GM23338 (cell line): ENCODE measurements at regions not wholly inside any gene's neighbourhood (a gene's known extent, or its start where the extent isn't known, plus 50 kb on each side); places are given as distances from the start of the nearest gene placed in this dataset.

Experiments
- ATAC-seq: fragments of 200-7000 bp; cut with Tn5 transposase; 3 replicates; pipeline ENCODE4 v1.9.1; 2020
- DNase-seq: peaks from one replicate; pipeline ENCODE4 v3.0.0-alpha.2; 2015; ENCODE audit warnings: low spot score
- H2AFZ ChIP-seq: fragments of 200-600 bp; sonication (generic); 2 replicates; pipeline ENCODE4 v1.8.0; 2016; ENCODE audit warnings: antibody characterized with exemption, mild to moderate bottlenecking, moderate library complexity
- H3F3A ChIP-seq: fragments of 200-600 bp; sonication (generic); replicated peaks from 2 replicates; pipeline ENCODE4 v1.8.0; 2017; ENCODE audit warnings: antibody characterized with exemption, mixed run types, low read depth
- H3K27ac ChIP-seq: fragments of 200-600 bp; sonication (generic); 2 replicates; pipeline ENCODE4 v1.6.1; 2016; ENCODE audit warnings: low read depth
- H3K27me3 ChIP-seq: fragments of 200-600 bp; sonication (generic); 2 replicates; pipeline ENCODE4 v1.8.0; 2016; ENCODE audit warnings: mild to moderate bottlenecking, mixed run types, moderate library complexity; ENCODE audit not compliant: insufficient read depth
- H3K36me3 ChIP-seq: fragments of 200-600 bp; sonication (generic); 2 replicates; pipeline ENCODE4 v1.8.0; 2016; ENCODE audit warnings: mild to moderate bottlenecking; ENCODE audit not compliant: insufficient read depth
- H3K4me1 ChIP-seq: fragments of 200-600 bp; sonication (generic); 2 replicates; pipeline ENCODE4 v1.8.0; 2016; ENCODE audit warnings: mild to moderate bottlenecking, moderate library complexity; ENCODE audit not compliant: insufficient read depth
- H3K4me2 ChIP-seq: fragments of 200-600 bp; sonication (generic); 2 replicates; pipeline ENCODE4 v1.7.1; 2017; ENCODE audit warnings: mixed run types
- H3K4me3 ChIP-seq: fragments of 200-600 bp; sonication (generic); 2 replicates; pipeline ENCODE4 v1.6.1; 2016; ENCODE audit warnings: mixed run types
- H3K79me2 ChIP-seq: fragments of 200-600 bp; sonication (generic); replicated peaks from 2 replicates; pipeline ENCODE4 v1.8.0; 2017; ENCODE audit warnings: mild to moderate bottlenecking; ENCODE audit not compliant: insufficient read depth
- H3K9me2 ChIP-seq: fragments of 200-600 bp; sonication (generic); 2 replicates; pipeline ENCODE4 v1.8.0; 2017; ENCODE audit not compliant: insufficient read depth
- H4K20me1 ChIP-seq: fragments of 200-600 bp; sonication (generic); replicated peaks from 2 replicates; pipeline ENCODE4 v1.8.0; 2017; ENCODE audit warnings: mild to moderate bottlenecking; ENCODE audit not compliant: insufficient read depth
- H3K27ac Mint-ChIP-seq: 2 replicates; pipeline ENCODE4 v1.8.0; 2020; ENCODE audit warnings: inconsistent platforms, mild to moderate bottlenecking, moderate library complexity, mixed read lengths
- H3K27me3 Mint-ChIP-seq: 3 replicates; pipeline ENCODE4 v1.8.0; 2022; ENCODE audit warnings: low read depth, mild to moderate bottlenecking, moderate library complexity, mixed read lengths, inconsistent platforms; ENCODE audit not compliant: insufficient read depth, poor library complexity
- H3K36me3 Mint-ChIP-seq: 3 replicates; pipeline ENCODE4 v1.8.0; 2021; ENCODE audit warnings: low read depth, mild to moderate bottlenecking, inconsistent platforms, moderate library complexity, mixed read lengths
- H3K4me1 Mint-ChIP-seq: 3 replicates; pipeline ENCODE4 v1.8.0; 2020; ENCODE audit warnings: mild to moderate bottlenecking, inconsistent platforms, mixed read lengths
- H3K4me3 Mint-ChIP-seq: 3 replicates; pipeline ENCODE4 v1.8.0; 2021; ENCODE audit warnings: moderate library complexity, mild to moderate bottlenecking, inconsistent platforms, mixed read lengths
- H3K9me3 Mint-ChIP-seq: 3 replicates; pipeline ENCODE4 v1.8.0; 2020; ENCODE audit warnings: moderate library complexity, mild to moderate bottlenecking, inconsistent platforms, mixed read lengths
- CREB1 ChIP-seq: fragments of 250-450 bp; sonication (Bioruptor Pico); IDR thresholded peaks from 2 replicates; pipeline ENCODE4 v1.5.0; 2020; ENCODE audit warnings: low read depth, mild to moderate bottlenecking, moderate library complexity
- EZH2 ChIP-seq: fragments of 200-600 bp; sonication (generic); IDR thresholded peaks from one replicate; pipeline ENCODE4 v1.8.0; 2017; ENCODE audit warnings: antibody characterized with exemption, mild to moderate bottlenecking, low read depth; ENCODE audit not compliant: unreplicated experiment
- EZH2phosphoT487 ChIP-seq: fragments of 200-600 bp; sonication (generic); IDR thresholded peaks from one replicate; pipeline ENCODE4 v1.8.1; 2018; ENCODE audit warnings: antibody characterized with exemption; ENCODE audit not compliant: unreplicated experiment
- JUNB ChIP-seq: IDR thresholded peaks from one replicate; pipeline ENCODE4 v1.6.1; 2016; ENCODE audit warnings: antibody characterized with exemption; ENCODE audit not compliant: unreplicated experiment
- NANOG ChIP-seq: IDR thresholded peaks from 2 replicates; pipeline ENCODE4 v1.6.1; 2016; ENCODE audit warnings: antibody characterized with exemption, borderline replicate concordance
- POLR2AphosphoS5 ChIP-seq: IDR thresholded peaks from 2 replicates; pipeline ENCODE4 v1.6.1; 2016; ENCODE audit warnings: antibody characterized with exemption, low read depth
- STAT1 ChIP-seq: IDR thresholded peaks from one replicate; pipeline ENCODE4 v1.6.1; 2016; ENCODE audit warnings: antibody characterized with exemption; ENCODE audit not compliant: unreplicated experiment
- ZNF114 ChIP-seq: fragments of 250-450 bp; sonication (Bioruptor Pico); IDR thresholded peaks from 2 replicates; pipeline ENCODE4 v1.5.0; 2020; ENCODE audit warnings: mild to moderate bottlenecking, moderate library complexity
- ZNF331 ChIP-seq: fragments of 250-450 bp; sonication (Bioruptor Pico); IDR thresholded peaks from 2 replicates; pipeline ENCODE4 v1.5.0; 2020; ENCODE audit warnings: low read depth, mild to moderate bottlenecking, moderate library complexity
- TF ChIP-seq, protein P1 (sequence below), 2 experiments: fragments of 200-600 bp in 1 of 2; sonication (generic) in 1 of 2; conservative IDR thresholded peaks; 2 replicates each; pipeline versions ENCODE4 v1.5.1 to v1.6.1; 2016 to 2017; ENCODE audit warnings: antibody characterized with exemption in 2 of 2, low read depth in 2 of 2, mild to moderate bottlenecking in 2 of 2, moderate library complexity in 1 of 2
- TF ChIP-seq, protein P2 (sequence below): fragments of 250-450 bp; sonication (Bioruptor Pico); IDR thresholded peaks from 2 replicates; pipeline ENCODE4 v1.5.0; 2020; ENCODE audit warnings: mild to moderate bottlenecking, moderate library complexity
- TF ChIP-seq, protein P3 (sequence below): IDR thresholded peaks from one replicate; pipeline ENCODE4 v1.6.1; 2018; ENCODE audit warnings: antibody characterized with exemption; ENCODE audit not compliant: unreplicated experiment
- TF ChIP-seq, protein P4 (sequence below): IDR thresholded peaks from 2 replicates; pipeline ENCODE4 v1.6.1; 2016; ENCODE audit warnings: antibody characterized with exemption

DNA sequence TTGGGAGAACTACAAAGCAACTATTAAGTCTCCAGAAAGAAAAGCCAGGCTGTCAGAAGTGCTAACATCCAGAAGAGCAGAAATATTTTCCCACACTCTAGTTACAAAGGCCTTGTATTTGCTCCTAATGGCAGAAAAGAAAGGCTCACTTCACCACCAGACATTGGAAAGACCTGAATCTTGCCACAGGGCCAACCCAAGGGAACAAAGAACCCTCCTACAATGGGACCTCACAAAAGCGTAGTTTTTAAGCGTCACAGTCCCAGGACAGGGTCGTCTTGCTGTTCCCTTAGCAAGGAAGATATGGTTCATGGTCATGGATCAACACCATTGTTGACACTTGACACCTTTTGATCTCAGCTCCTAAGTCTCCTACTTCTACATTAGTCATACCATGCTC, 119.1 kb downstream of the RPS29 start:
- Histone ChIP-seq H3K27me3 (no peaks in the 10 kb centered on the region), H4K20me1 (no peaks in the 10 kb centered on the region), H3K4me1 (peaks cover 19% of the 10 kb centered on the region), H2AFZ (0 out of 2 replicates have a peak overlapping the region, but pooled peaks have one; percentile 48), H3F3A (no peaks in the 10 kb centered on the region), H3K9me2 (no peaks in the 10 kb centered on the region), H3K36me3 (no peaks in the 10 kb centered on the region), H3K4me3 (no peak overlapping the region), H3K79me2 (no peaks in the 10 kb centered on the region), H3K4me2 (no peak overlapping the region), H3K27ac (no peak overlapping the region)
- H3K9me3 Mint-ChIP-seq = peaks cover 8% of the 10 kb centered on the region; the same call in 2 of the 3 replicates
- TF ChIP-seq ZNF331 (CRISPR knock-in tag) (no peak), POLR2AphosphoS5 (no peak), EZH2phosphoT487 (no peak), ZNF114 (CRISPR knock-in tag) (no peak), STAT1 (no peak), CREB1 (CRISPR knock-in tag) (no peak), NANOG (no peak), JUNB (no peak), EZH2 (no peak)
- TF ChIP-seq, protein P1, sequence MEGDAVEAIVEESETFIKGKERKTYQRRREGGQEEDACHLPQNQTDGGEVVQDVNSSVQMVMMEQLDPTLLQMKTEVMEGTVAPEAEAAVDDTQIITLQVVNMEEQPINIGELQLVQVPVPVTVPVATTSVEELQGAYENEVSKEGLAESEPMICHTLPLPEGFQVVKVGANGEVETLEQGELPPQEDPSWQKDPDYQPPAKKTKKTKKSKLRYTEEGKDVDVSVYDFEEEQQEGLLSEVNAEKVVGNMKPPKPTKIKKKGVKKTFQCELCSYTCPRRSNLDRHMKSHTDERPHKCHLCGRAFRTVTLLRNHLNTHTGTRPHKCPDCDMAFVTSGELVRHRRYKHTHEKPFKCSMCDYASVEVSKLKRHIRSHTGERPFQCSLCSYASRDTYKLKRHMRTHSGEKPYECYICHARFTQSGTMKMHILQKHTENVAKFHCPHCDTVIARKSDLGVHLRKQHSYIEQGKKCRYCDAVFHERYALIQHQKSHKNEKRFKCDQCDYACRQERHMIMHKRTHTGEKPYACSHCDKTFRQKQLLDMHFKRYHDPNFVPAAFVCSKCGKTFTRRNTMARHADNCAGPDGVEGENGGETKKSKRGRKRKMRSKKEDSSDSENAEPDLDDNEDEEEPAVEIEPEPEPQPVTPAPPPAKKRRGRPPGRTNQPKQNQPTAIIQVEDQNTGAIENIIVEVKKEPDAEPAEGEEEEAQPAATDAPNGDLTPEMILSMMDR (conservative IDR thresholded peaks at IDR 0.05; ENCODE audit: low read depth in 2 of 2) = no peak
- TF ChIP-seq, protein P2, sequence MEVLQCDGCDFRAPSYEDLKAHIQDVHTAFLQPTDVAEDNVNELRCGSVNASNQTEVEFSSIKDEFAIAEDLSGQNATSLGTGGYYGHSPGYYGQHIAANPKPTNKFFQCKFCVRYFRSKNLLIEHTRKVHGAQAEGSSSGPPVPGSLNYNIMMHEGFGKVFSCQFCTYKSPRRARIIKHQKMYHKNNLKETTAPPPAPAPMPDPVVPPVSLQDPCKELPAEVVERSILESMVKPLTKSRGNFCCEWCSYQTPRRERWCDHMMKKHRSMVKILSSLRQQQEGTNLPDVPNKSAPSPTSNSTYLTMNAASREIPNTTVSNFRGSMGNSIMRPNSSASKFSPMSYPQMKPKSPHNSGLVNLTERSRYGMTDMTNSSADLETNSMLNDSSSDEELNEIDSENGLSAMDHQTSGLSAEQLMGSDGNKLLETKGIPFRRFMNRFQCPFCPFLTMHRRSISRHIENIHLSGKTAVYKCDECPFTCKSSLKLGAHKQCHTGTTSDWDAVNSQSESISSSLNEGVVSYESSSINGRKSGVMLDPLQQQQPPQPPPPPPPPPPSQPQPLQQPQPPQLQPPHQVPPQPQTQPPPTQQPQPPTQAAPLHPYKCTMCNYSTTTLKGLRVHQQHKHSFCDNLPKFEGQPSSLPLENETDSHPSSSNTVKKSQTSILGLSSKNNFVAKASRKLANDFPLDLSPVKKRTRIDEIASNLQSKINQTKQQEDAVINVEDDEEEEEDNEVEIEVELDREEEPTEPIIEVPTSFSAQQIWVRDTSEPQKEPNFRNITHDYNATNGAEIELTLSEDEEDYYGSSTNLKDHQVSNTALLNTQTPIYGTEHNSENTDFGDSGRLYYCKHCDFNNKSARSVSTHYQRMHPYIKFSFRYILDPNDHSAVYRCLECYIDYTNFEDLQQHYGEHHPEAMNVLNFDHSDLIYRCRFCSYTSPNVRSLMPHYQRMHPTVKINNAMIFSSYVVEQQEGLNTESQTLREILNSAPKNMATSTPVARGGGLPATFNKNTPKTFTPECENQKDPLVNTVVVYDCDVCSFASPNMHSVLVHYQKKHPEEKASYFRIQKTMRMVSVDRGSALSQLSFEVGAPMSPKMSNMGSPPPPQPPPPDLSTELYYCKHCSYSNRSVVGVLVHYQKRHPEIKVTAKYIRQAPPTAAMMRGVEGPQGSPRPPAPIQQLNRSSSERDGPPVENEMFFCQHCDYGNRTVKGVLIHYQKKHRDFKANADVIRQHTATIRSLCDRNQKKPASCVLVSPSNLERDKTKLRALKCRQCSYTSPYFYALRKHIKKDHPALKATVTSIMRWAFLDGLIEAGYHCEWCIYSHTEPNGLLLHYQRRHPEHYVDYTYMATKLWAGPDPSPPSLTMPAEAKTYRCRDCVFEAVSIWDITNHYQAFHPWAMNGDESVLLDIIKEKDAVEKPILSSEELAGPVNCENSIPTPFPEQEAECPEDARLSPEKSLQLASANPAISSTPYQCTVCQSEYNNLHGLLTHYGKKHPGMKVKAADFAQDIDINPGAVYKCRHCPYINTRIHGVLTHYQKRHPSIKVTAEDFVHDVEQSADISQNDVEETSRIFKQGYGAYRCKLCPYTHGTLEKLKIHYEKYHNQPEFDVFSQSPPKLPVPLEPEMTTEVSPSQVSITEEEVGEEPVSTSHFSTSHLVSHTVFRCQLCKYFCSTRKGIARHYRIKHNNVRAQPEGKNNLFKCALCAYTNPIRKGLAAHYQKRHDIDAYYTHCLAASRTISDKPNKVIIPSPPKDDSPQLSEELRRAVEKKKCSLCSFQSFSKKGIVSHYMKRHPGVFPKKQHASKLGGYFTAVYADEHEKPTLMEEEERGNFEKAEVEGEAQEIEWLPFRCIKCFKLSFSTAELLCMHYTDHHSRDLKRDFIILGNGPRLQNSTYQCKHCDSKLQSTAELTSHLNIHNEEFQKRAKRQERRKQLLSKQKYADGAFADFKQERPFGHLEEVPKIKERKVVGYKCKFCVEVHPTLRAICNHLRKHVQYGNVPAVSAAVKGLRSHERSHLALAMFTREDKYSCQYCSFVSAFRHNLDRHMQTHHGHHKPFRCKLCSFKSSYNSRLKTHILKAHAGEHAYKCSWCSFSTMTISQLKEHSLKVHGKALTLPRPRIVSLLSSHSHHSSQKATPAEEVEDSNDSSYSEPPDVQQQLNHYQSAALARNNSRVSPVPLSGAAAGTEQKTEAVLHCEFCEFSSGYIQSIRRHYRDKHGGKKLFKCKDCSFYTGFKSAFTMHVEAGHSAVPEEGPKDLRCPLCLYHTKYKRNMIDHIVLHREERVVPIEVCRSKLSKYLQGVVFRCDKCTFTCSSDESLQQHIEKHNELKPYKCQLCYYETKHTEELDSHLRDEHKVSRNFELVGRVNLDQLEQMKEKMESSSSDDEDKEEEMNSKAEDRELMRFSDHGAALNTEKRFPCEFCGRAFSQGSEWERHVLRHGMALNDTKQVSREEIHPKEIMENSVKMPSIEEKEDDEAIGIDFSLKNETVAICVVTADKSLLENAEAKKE (CRISPR knock-in tag) = no peak
- TF ChIP-seq, protein P3, sequence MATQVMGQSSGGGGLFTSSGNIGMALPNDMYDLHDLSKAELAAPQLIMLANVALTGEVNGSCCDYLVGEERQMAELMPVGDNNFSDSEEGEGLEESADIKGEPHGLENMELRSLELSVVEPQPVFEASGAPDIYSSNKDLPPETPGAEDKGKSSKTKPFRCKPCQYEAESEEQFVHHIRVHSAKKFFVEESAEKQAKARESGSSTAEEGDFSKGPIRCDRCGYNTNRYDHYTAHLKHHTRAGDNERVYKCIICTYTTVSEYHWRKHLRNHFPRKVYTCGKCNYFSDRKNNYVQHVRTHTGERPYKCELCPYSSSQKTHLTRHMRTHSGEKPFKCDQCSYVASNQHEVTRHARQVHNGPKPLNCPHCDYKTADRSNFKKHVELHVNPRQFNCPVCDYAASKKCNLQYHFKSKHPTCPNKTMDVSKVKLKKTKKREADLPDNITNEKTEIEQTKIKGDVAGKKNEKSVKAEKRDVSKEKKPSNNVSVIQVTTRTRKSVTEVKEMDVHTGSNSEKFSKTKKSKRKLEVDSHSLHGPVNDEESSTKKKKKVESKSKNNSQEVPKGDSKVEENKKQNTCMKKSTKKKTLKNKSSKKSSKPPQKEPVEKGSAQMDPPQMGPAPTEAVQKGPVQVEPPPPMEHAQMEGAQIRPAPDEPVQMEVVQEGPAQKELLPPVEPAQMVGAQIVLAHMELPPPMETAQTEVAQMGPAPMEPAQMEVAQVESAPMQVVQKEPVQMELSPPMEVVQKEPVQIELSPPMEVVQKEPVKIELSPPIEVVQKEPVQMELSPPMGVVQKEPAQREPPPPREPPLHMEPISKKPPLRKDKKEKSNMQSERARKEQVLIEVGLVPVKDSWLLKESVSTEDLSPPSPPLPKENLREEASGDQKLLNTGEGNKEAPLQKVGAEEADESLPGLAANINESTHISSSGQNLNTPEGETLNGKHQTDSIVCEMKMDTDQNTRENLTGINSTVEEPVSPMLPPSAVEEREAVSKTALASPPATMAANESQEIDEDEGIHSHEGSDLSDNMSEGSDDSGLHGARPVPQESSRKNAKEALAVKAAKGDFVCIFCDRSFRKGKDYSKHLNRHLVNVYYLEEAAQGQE = no peak
- TF ChIP-seq, protein P4, sequence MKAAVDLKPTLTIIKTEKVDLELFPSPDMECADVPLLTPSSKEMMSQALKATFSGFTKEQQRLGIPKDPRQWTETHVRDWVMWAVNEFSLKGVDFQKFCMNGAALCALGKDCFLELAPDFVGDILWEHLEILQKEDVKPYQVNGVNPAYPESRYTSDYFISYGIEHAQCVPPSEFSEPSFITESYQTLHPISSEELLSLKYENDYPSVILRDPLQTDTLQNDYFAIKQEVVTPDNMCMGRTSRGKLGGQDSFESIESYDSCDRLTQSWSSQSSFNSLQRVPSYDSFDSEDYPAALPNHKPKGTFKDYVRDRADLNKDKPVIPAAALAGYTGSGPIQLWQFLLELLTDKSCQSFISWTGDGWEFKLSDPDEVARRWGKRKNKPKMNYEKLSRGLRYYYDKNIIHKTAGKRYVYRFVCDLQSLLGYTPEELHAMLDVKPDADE = no peak
- DNase-seq = no peak
- H3K36me3 Mint-ChIP-seq = peaks cover 3% of the 10 kb centered on the region; the same call in 1 of the 3 replicates
- no peak overlapping the region for H3K4me3 Mint-ChIP-seq
- peaks cover 7% of the 10 kb centered on the region for H3K27me3 Mint-ChIP-seq
- H3K4me1 Mint-ChIP-seq = peaks cover 21% of the 10 kb centered on the region; the same call in 2 of the 3 replicates
- no peak overlapping the region for H3K27ac Mint-ChIP-seq
- ATAC-seq = no peak
